NCI-H146 treated with DMSO at 0.1 percent for 48 hours (cell line): ENCODE measurements at regions not wholly inside any gene's neighbourhood (a gene's known extent, or its start where the extent isn't known, plus 50 kb on each side); places are given as distances from the start of the nearest gene placed in this dataset.
"Not testable (repeated sequence)": the region's sequence is repeated elsewhere in the genome, so short reads cannot be mapped to it uniquely, and the experiment has no call there.

Experiments used
- DNase-seq: peaks from one replicate; lab custom pipeline; 2025; ENCODE audit not compliant: unreplicated experiment; lab: John Stamatoyannopoulos, UW

- peak; percentile 28 for DNase-seq
These were observed 107.2 kb upstream of the L3MBTL4 start for GRCh38 chr18:6521803-6522418.

GRCh38 chr18:6525604-6526003 is 110.9 kb upstream of the L3MBTL4 start:
- DNase-seq = no peak

GRCh38 chr18:6537475-6537874 is 122.8 kb upstream of the L3MBTL4 start:
- no peak for DNase-seq

- not testable (repeated sequence) for DNase-seq
These were observed 126.5 kb upstream of the L3MBTL4 start for GRCh38 chr18:6541131-6541679.

GRCh38 chr18:6542296-6542695 is 127.6 kb upstream of the L3MBTL4 start:
- DNase-seq = no peak

- peak; percentile 14 for DNase-seq
These were observed 128.7 kb upstream of the L3MBTL4 start for GRCh38 chr18:6543330-6543908.

GRCh38 chr18:6546229-6546628 is 131.5 kb upstream of the L3MBTL4 start:
- DNase-seq = no peak

- DNase-seq = no peak
These were observed 132.8 kb upstream of the L3MBTL4 start for GRCh38 chr18:6547476-6547875.

GRCh38 chr18:6553234-6553900 is 138.7 kb upstream of the L3MBTL4 start:
- no peak for DNase-seq

- no peak for DNase-seq
These were observed 142.5 kb upstream of the L3MBTL4 start for GRCh38 chr18:6557057-6557769.

GRCh38 chr18:6557770-6558248 is 143.1 kb upstream of the L3MBTL4 start:
- DNase-seq = no peak

GRCh38 chr18:6558446-6559156 is 143.9 kb upstream of the L3MBTL4 start:
- DNase-seq = no peak

- no peak for DNase-seq
These were observed 144.6 kb upstream of the L3MBTL4 start for GRCh38 chr18:6559296-6559695.

GRCh38 chr18:6561016-6561415 is 146.3 kb upstream of the L3MBTL4 start:
- DNase-seq = no peak

- no peak for DNase-seq
These were observed 146.7 kb upstream of the L3MBTL4 start for GRCh38 chr18:6561420-6561861.

- DNase-seq = no peak
These were observed 147.2 kb upstream of the L3MBTL4 start for GRCh38 chr18:6561862-6562291.

- DNase-seq = no peak
These were observed 149.2 kb upstream of the L3MBTL4 start for GRCh38 chr18:6563896-6564295.

GRCh38 chr18:6564950-6565814 is 150.5 kb upstream of the L3MBTL4 start:
- DNase-seq = no peak

- no peak for DNase-seq
These were observed 151.0 kb upstream of the L3MBTL4 start for GRCh38 chr18:6565815-6566081.

GRCh38 chr18:6566338-6566911 is 151.7 kb upstream of the L3MBTL4 start:
- no peak for DNase-seq
